Endothelial cell of umbilical vein (primary cell): ENCODE measurements at regions not wholly inside any gene's neighbourhood (a gene's known extent, or its start where the extent isn't known, plus 50 kb on each side); places are given as distances from the start of the nearest gene placed in this dataset.

Experiments used
- BruUV-seq: library from RNA; stranded (reverse); fragments of 400-500 nt; replicated peaks from 2 replicates; lab custom pipeline; 2021; lab: Mats Ljungman, UMichigan
- CTCF ChIA-PET: fragments of 300-600, 350-600 bp; sonication (Branson Sonifier 250); formaldehyde crosslinking; loops from one replicate; lab custom pipeline; 2021; ENCODE audit warnings: antibody characterized with exemption, inconsistent platforms; lab: Charles Lee
- POLR2A ChIA-PET: fragments of 300-600, 350-600 bp; sonication (Branson Sonifier 250); formaldehyde crosslinking; loops from one replicate; lab custom pipeline; 2021; ENCODE audit warnings: antibody characterized with exemption, inconsistent platforms; lab: Charles Lee
- DNase-seq: peaks from one replicate; pipeline ENCODE4 v3.0.0-alpha.2; 2011; ENCODE audit warnings: low read depth, low spot score
- FAIRE-seq: peaks from 2 replicates; lab custom pipeline; 2011; peaks lifted over from hg19 to GRCh38; lab: Jason Lieb, UNC
- H2AFZ ChIP-seq: 2 replicates; pipeline ENCODE4 v1.6.0; 2012; ENCODE audit warnings: low read depth, low read length, control low read depth, inconsistent platforms
- H3K27ac ChIP-seq: 2 replicates; pipeline ENCODE4 v1.5.1; 2011; ENCODE audit warnings: low read depth, mild to moderate bottlenecking, control low read depth, low read length, moderate library complexity; ENCODE audit not compliant: insufficient read depth
- H3K27me3 ChIP-seq, 2 experiments: 2 replicates each; pipeline versions ENCODE4 v1.6.0 to v1.6.1; 2011; ENCODE audit warnings: low read length in 2 of 2, mixed read lengths in 1 of 2; ENCODE audit not compliant: control insufficient read depth in 2 of 2, insufficient read depth in 2 of 2
- H3K36me3 ChIP-seq, 2 experiments: 2 replicates in 1 of 2; 3 replicates in 1 of 2; pipeline ENCODE4 v1.5.1; 2011; ENCODE audit warnings: low read length in 2 of 2, mild to moderate bottlenecking in 1 of 2, moderate library complexity in 1 of 2; ENCODE audit not compliant: control insufficient read depth in 2 of 2, insufficient read depth in 2 of 2; ENCODE audit errors: extremely low read depth in 1 of 2
- H3K4me1 ChIP-seq: 3 replicates; pipeline ENCODE4 v1.5.1; 2011; ENCODE audit warnings: mild to moderate bottlenecking, low read length; ENCODE audit not compliant: control insufficient read depth, insufficient read depth; ENCODE audit errors: extremely low read depth
- H3K4me2 ChIP-seq: 2 replicates; pipeline ENCODE4 v1.6.1; 2011; ENCODE audit warnings: low read length, control low read depth, mixed read lengths; ENCODE audit not compliant: insufficient read depth
- H3K4me3 ChIP-seq, 3 experiments: fragments of 200-600 bp in 1 of 3; sonication (generic), shearing (Covaris generic) in 1 of 3; replicated peaks in 1 of 3; 2 replicates each; pipeline ENCODE4 v1.5.1; 2011 to 2016; ENCODE audit warnings: control low read depth in 3 of 3, low read length in 3 of 3, mild to moderate bottlenecking in 2 of 3, inconsistent platforms in 1 of 3, low read depth in 1 of 3, moderate library complexity in 1 of 3; ENCODE audit not compliant: insufficient read depth in 1 of 3
- H3K79me2 ChIP-seq: 2 replicates; pipeline ENCODE4 v1.6.0; 2012; ENCODE audit warnings: low read length, inconsistent platforms; ENCODE audit not compliant: control insufficient read depth, insufficient read depth
- H3K9ac ChIP-seq: replicated peaks from 2 replicates; pipeline ENCODE3; 2011; ENCODE audit warnings: low read length, control low read depth; ENCODE audit not compliant: insufficient read depth; ENCODE audit errors: extremely low read depth
- H3K9me1 ChIP-seq: replicated peaks from 3 replicates; pipeline ENCODE4 v1.6.0; 2011; ENCODE audit warnings: mild to moderate bottlenecking, low read length; ENCODE audit not compliant: control insufficient read depth, insufficient read depth; ENCODE audit errors: extremely low read depth
- H3K9me3 ChIP-seq: replicated peaks from 2 replicates; pipeline ENCODE4 v1.5.1; 2012; ENCODE audit warnings: low read length, inconsistent platforms; ENCODE audit not compliant: control insufficient read depth, insufficient read depth
- H4K20me1 ChIP-seq: replicated peaks from 2 replicates; pipeline ENCODE3; 2011; ENCODE audit warnings: mild to moderate bottlenecking, low read length; ENCODE audit not compliant: control insufficient read depth, insufficient read depth; ENCODE audit errors: extremely low read depth
- EZH2 ChIP-seq: IDR thresholded peaks from 2 replicates; pipeline ENCODE4 v1.6.1; 2012; ENCODE audit warnings: borderline replicate concordance, low read depth, mild to moderate bottlenecking, moderate library complexity, low read length, inconsistent platforms; ENCODE audit not compliant: severe bottlenecking
- FOS ChIP-seq: IDR thresholded peaks from 2 replicates; pipeline ENCODE4 v1.6.1; 2011; ENCODE audit warnings: mild to moderate bottlenecking, low read length, moderate library complexity, borderline replicate concordance; ENCODE audit not compliant: insufficient read depth
- GATA2 ChIP-seq: IDR thresholded peaks from 2 replicates; pipeline ENCODE4 v1.7.0; 2011; ENCODE audit warnings: low read depth, mild to moderate bottlenecking, moderate library complexity, mixed read lengths, low read length; ENCODE audit not compliant: insufficient read length, insufficient read depth
- JUN ChIP-seq: IDR thresholded peaks from 2 replicates; pipeline ENCODE4 v1.6.1; 2011; ENCODE audit warnings: borderline replicate concordance, low read depth; ENCODE audit not compliant: insufficient read length, insufficient read depth
- MYC ChIP-seq: IDR thresholded peaks from one replicate; pipeline ENCODE4 v1.6.1; 2011; ENCODE audit warnings: mild to moderate bottlenecking, low read depth, low read length
- POLR2A ChIP-seq: IDR thresholded peaks from 2 replicates; pipeline ENCODE4 v1.6.1; 2012; ENCODE audit warnings: low read depth, mild to moderate bottlenecking, control low read depth, low read length
- POLR2AphosphoS5 ChIP-seq: IDR thresholded peaks from 2 replicates; pipeline ENCODE4 v1.6.1; 2012; ENCODE audit warnings: low read depth, mild to moderate bottlenecking, control low read depth, low read length, moderate library complexity; ENCODE audit not compliant: insufficient read depth
- dilution Hi-C: fragments of 300-500 bp; cut with MboI; formaldehyde crosslinking; loops from one replicate; pipeline ENCODE4 v1.15.0; 2019; ENCODE audit warnings: low sequenced_read_pairs; ENCODE audit not compliant: extremely low pct_ligation_motif_present
- intact Hi-C: fragments of 100-400 bp; cut with micrococcal nuclease; formaldehyde crosslinking; loops from one replicate; pipeline ENCODE4 v1.10.0; 2022
- TF ChIP-seq, protein P1 (sequence below): IDR thresholded peaks from 2 replicates; pipeline ENCODE4 v1.6.1; 2011; ENCODE audit not compliant: insufficient read depth, insufficient read length
- TF ChIP-seq, protein P2 (sequence below), 2 donors: IDR thresholded peaks; 1 replicate in 1 of 2; 2 replicates in 1 of 2; pipeline ENCODE4 v1.5.1; 2011; ENCODE audit warnings: low read length in 2 of 2, mild to moderate bottlenecking in 2 of 2, moderate library complexity in 2 of 2, control low read depth in 1 of 2, inconsistent platforms in 1 of 2, low read depth in 1 of 2; ENCODE audit not compliant: insufficient read depth in 1 of 2; ENCODE audit errors: extremely low read depth in 1 of 2

- ChIA-PET CTCF (no interaction called here), POLR2A (no interaction called here)
- no peak overlapping the region for H3K27ac ChIP-seq
- H3K4me2 ChIP-seq = no peak overlapping the region
- no peak for DNase-seq
- no peaks in the 10 kb centered on the region for H3K9me1 ChIP-seq
- intact Hi-C loops = no loop called here
- FAIRE-seq = no peak
- no peak overlapping the region for H3K4me3 ChIP-seq
- BruUV-seq = no TSS peak
- H3K36me3 ChIP-seq = no peaks in the 10 kb centered on the region
- no peaks in the 10 kb centered on the region for H3K4me1 ChIP-seq
- TF ChIP-seq JUN (no peak), FOS (no peak), POLR2AphosphoS5 (no peak), EZH2 (no peak), GATA2 (no peak), MYC (no peak), POLR2A (no peak)
- TF ChIP-seq, protein P1, sequence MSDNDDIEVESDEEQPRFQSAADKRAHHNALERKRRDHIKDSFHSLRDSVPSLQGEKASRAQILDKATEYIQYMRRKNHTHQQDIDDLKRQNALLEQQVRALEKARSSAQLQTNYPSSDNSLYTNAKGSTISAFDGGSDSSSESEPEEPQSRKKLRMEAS = no peak
- TF ChIP-seq, protein P2, sequence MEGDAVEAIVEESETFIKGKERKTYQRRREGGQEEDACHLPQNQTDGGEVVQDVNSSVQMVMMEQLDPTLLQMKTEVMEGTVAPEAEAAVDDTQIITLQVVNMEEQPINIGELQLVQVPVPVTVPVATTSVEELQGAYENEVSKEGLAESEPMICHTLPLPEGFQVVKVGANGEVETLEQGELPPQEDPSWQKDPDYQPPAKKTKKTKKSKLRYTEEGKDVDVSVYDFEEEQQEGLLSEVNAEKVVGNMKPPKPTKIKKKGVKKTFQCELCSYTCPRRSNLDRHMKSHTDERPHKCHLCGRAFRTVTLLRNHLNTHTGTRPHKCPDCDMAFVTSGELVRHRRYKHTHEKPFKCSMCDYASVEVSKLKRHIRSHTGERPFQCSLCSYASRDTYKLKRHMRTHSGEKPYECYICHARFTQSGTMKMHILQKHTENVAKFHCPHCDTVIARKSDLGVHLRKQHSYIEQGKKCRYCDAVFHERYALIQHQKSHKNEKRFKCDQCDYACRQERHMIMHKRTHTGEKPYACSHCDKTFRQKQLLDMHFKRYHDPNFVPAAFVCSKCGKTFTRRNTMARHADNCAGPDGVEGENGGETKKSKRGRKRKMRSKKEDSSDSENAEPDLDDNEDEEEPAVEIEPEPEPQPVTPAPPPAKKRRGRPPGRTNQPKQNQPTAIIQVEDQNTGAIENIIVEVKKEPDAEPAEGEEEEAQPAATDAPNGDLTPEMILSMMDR (IDR thresholded peaks at IDR 0.05; ENCODE audit: extremely low read depth in 1 of 2, insufficient read depth in 1 of 2, low read depth in 1 of 2, low read length in 2 of 2) = no peak
- H3K9me3 ChIP-seq = peaks cover 7% of the 10 kb centered on the region
- no peaks in the 10 kb centered on the region for H4K20me1 ChIP-seq
- no peaks in the 10 kb centered on the region for H3K79me2 ChIP-seq
- H2AFZ ChIP-seq = no peak overlapping the region
- no peaks in the 10 kb centered on the region for H3K27me3 ChIP-seq
- H3K9ac ChIP-seq = no peak overlapping the region
- dilution Hi-C loops = no loop called here
Measured at GRCh38 chr19:29457413-29457812, 68.4 kb upstream of the VSTM2B start.
